Dermis blood vessel endothelial cell (primary cell): ENCODE measurements at regions not wholly inside any gene's neighbourhood (a gene's known extent, or its start where the extent isn't known, plus 50 kb on each side); places are given as distances from the start of the nearest gene placed in this dataset.
"Not testable (repeated sequence)": the region's sequence is repeated elsewhere in the genome, so short reads cannot be mapped to it uniquely, and the experiment has no call there.

Experiments
- DNase-seq: peaks from one replicate; pipeline ENCODE4 v3.0.0; 2010

GRCh38 chr1:67588178-67588855, 96.7 kb upstream of the GADD45A start:
- DNase-seq: no peak

GRCh38 chr1:67589519-67590233, 95.3 kb upstream of the GADD45A start:
- no peak for DNase-seq

- peak; percentile 89 for DNase-seq
Measured at GRCh38 chr1:67590329-67590728, 94.7 kb upstream of the GADD45A start.

GRCh38 chr1:67594764-67595163, 90.2 kb upstream of the GADD45A start:
- no peak for DNase-seq

GRCh38 chr1:67596674-67597073, 88.3 kb upstream of the GADD45A start:
- DNase-seq: no peak

GRCh38 chr1:67597336-67597735, 87.7 kb upstream of the GADD45A start:
- no peak for DNase-seq

GRCh38 chr1:67599085-67599484, 85.9 kb upstream of the GADD45A start:
- DNase-seq: peak; percentile 12

- no peak for DNase-seq
Measured at GRCh38 chr1:67601539-67601938, 83.5 kb upstream of the GADD45A start.

- DNase-seq: no peak
Measured at GRCh38 chr1:67601955-67602354, 83.0 kb upstream of the GADD45A start.

GRCh38 chr1:67604778-67605177, 80.2 kb upstream of the GADD45A start:
- DNase-seq: no peak

- DNase-seq: no peak
Measured at GRCh38 chr1:67605209-67605780, 79.7 kb upstream of the GADD45A start.

GRCh38 chr1:67607286-67607685, 77.7 kb upstream of the GADD45A start:
- DNase-seq: no peak

- DNase-seq: no peak
Measured at GRCh38 chr1:67607699-67608098, 77.3 kb upstream of the GADD45A start.

- DNase-seq: no peak
Measured at GRCh38 chr1:67608661-67609576, 76.1 kb upstream of the GADD45A start.

GRCh38 chr1:67609577-67610341, 75.2 kb upstream of the GADD45A start:
- no peak for DNase-seq

GRCh38 chr1:67610450-67610849, 74.6 kb upstream of the GADD45A start:
- DNase-seq: no peak

- no peak for DNase-seq
Measured at GRCh38 chr1:67611846-67612245, 73.2 kb upstream of the GADD45A start.

GRCh38 chr1:67612788-67613241, 72.2 kb upstream of the GADD45A start:
- DNase-seq: no peak

- not testable (repeated sequence) for DNase-seq
Measured at GRCh38 chr1:67613479-67613878, 71.5 kb upstream of the GADD45A start.

GRCh38 chr1:67614511-67614934, 70.5 kb upstream of the GADD45A start:
- no peak for DNase-seq

GRCh38 chr1:67615886-67616285, 69.1 kb upstream of the GADD45A start:
- DNase-seq: no peak

- DNase-seq: no peak
Measured at GRCh38 chr1:67616394-67616985, 68.5 kb upstream of the GADD45A start.
